GM23338 (cell line): ENCODE measurements at regions not wholly inside any gene's neighbourhood (a gene's known extent, or its start where the extent isn't known, plus 50 kb on each side); places are given as distances from the start of the nearest gene placed in this dataset.

ENCODE experiments used
- ATAC-seq: fragments of 200-7000 bp; cut with Tn5 transposase; 3 replicates; pipeline ENCODE4 v1.9.1; 2020
- DNase-seq: peaks from one replicate; pipeline ENCODE4 v3.0.0-alpha.2; 2015; ENCODE audit warnings: low spot score
- H2AFZ ChIP-seq: fragments of 200-600 bp; sonication (generic); 2 replicates; pipeline ENCODE4 v1.8.0; 2016; ENCODE audit warnings: antibody characterized with exemption, mild to moderate bottlenecking, moderate library complexity
- H3F3A ChIP-seq: fragments of 200-600 bp; sonication (generic); replicated peaks from 2 replicates; pipeline ENCODE4 v1.8.0; 2017; ENCODE audit warnings: antibody characterized with exemption, mixed run types, low read depth
- H3K27ac ChIP-seq: fragments of 200-600 bp; sonication (generic); 2 replicates; pipeline ENCODE4 v1.6.1; 2016; ENCODE audit warnings: low read depth
- H3K27me3 ChIP-seq: fragments of 200-600 bp; sonication (generic); 2 replicates; pipeline ENCODE4 v1.8.0; 2016; ENCODE audit warnings: mild to moderate bottlenecking, mixed run types, moderate library complexity; ENCODE audit not compliant: insufficient read depth
- H3K36me3 ChIP-seq: fragments of 200-600 bp; sonication (generic); 2 replicates; pipeline ENCODE4 v1.8.0; 2016; ENCODE audit warnings: mild to moderate bottlenecking; ENCODE audit not compliant: insufficient read depth
- H3K4me1 ChIP-seq: fragments of 200-600 bp; sonication (generic); 2 replicates; pipeline ENCODE4 v1.8.0; 2016; ENCODE audit warnings: mild to moderate bottlenecking, moderate library complexity; ENCODE audit not compliant: insufficient read depth
- H3K4me2 ChIP-seq: fragments of 200-600 bp; sonication (generic); 2 replicates; pipeline ENCODE4 v1.7.1; 2017; ENCODE audit warnings: mixed run types
- H3K4me3 ChIP-seq: fragments of 200-600 bp; sonication (generic); 2 replicates; pipeline ENCODE4 v1.6.1; 2016; ENCODE audit warnings: mixed run types
- H3K79me2 ChIP-seq: fragments of 200-600 bp; sonication (generic); replicated peaks from 2 replicates; pipeline ENCODE4 v1.8.0; 2017; ENCODE audit warnings: mild to moderate bottlenecking; ENCODE audit not compliant: insufficient read depth
- H3K9me2 ChIP-seq: fragments of 200-600 bp; sonication (generic); 2 replicates; pipeline ENCODE4 v1.8.0; 2017; ENCODE audit not compliant: insufficient read depth
- H4K20me1 ChIP-seq: fragments of 200-600 bp; sonication (generic); replicated peaks from 2 replicates; pipeline ENCODE4 v1.8.0; 2017; ENCODE audit warnings: mild to moderate bottlenecking; ENCODE audit not compliant: insufficient read depth
- H3K27ac Mint-ChIP-seq: 2 replicates; pipeline ENCODE4 v1.8.0; 2020; ENCODE audit warnings: inconsistent platforms, mild to moderate bottlenecking, moderate library complexity, mixed read lengths
- H3K27me3 Mint-ChIP-seq: 3 replicates; pipeline ENCODE4 v1.8.0; 2022; ENCODE audit warnings: low read depth, mild to moderate bottlenecking, moderate library complexity, mixed read lengths, inconsistent platforms; ENCODE audit not compliant: insufficient read depth, poor library complexity
- H3K36me3 Mint-ChIP-seq: 3 replicates; pipeline ENCODE4 v1.8.0; 2021; ENCODE audit warnings: low read depth, mild to moderate bottlenecking, inconsistent platforms, moderate library complexity, mixed read lengths
- H3K4me1 Mint-ChIP-seq: 3 replicates; pipeline ENCODE4 v1.8.0; 2020; ENCODE audit warnings: mild to moderate bottlenecking, inconsistent platforms, mixed read lengths
- H3K4me3 Mint-ChIP-seq: 3 replicates; pipeline ENCODE4 v1.8.0; 2021; ENCODE audit warnings: moderate library complexity, mild to moderate bottlenecking, inconsistent platforms, mixed read lengths
- H3K9me3 Mint-ChIP-seq: 3 replicates; pipeline ENCODE4 v1.8.0; 2020; ENCODE audit warnings: moderate library complexity, mild to moderate bottlenecking, inconsistent platforms, mixed read lengths
- CREB1 ChIP-seq: fragments of 250-450 bp; sonication (Bioruptor Pico); IDR thresholded peaks from 2 replicates; pipeline ENCODE4 v1.5.0; 2020; ENCODE audit warnings: low read depth, mild to moderate bottlenecking, moderate library complexity
- CTCF ChIP-seq, 2 experiments: fragments of 200-600 bp in 1 of 2; sonication (generic) in 1 of 2; conservative IDR thresholded peaks; 2 replicates each; pipeline versions ENCODE4 v1.5.1 to v1.6.1; 2016 to 2017; ENCODE audit warnings: antibody characterized with exemption in 2 of 2, low read depth in 2 of 2, mild to moderate bottlenecking in 2 of 2, moderate library complexity in 1 of 2
- ETS1 ChIP-seq: IDR thresholded peaks from 2 replicates; pipeline ENCODE4 v1.6.1; 2016; ENCODE audit warnings: antibody characterized with exemption
- EZH2 ChIP-seq: fragments of 200-600 bp; sonication (generic); IDR thresholded peaks from one replicate; pipeline ENCODE4 v1.8.0; 2017; ENCODE audit warnings: antibody characterized with exemption, mild to moderate bottlenecking, low read depth; ENCODE audit not compliant: unreplicated experiment
- EZH2phosphoT487 ChIP-seq: fragments of 200-600 bp; sonication (generic); IDR thresholded peaks from one replicate; pipeline ENCODE4 v1.8.1; 2018; ENCODE audit warnings: antibody characterized with exemption; ENCODE audit not compliant: unreplicated experiment
- JUNB ChIP-seq: IDR thresholded peaks from one replicate; pipeline ENCODE4 v1.6.1; 2016; ENCODE audit warnings: antibody characterized with exemption; ENCODE audit not compliant: unreplicated experiment
- NANOG ChIP-seq: IDR thresholded peaks from 2 replicates; pipeline ENCODE4 v1.6.1; 2016; ENCODE audit warnings: antibody characterized with exemption, borderline replicate concordance
- POLR2AphosphoS5 ChIP-seq: IDR thresholded peaks from 2 replicates; pipeline ENCODE4 v1.6.1; 2016; ENCODE audit warnings: antibody characterized with exemption, low read depth
- REST ChIP-seq: IDR thresholded peaks from one replicate; pipeline ENCODE4 v1.6.1; 2018; ENCODE audit warnings: antibody characterized with exemption; ENCODE audit not compliant: unreplicated experiment
- STAT1 ChIP-seq: IDR thresholded peaks from one replicate; pipeline ENCODE4 v1.6.1; 2016; ENCODE audit warnings: antibody characterized with exemption; ENCODE audit not compliant: unreplicated experiment
- ZNF114 ChIP-seq: fragments of 250-450 bp; sonication (Bioruptor Pico); IDR thresholded peaks from 2 replicates; pipeline ENCODE4 v1.5.0; 2020; ENCODE audit warnings: mild to moderate bottlenecking, moderate library complexity
- ZNF331 ChIP-seq: fragments of 250-450 bp; sonication (Bioruptor Pico); IDR thresholded peaks from 2 replicates; pipeline ENCODE4 v1.5.0; 2020; ENCODE audit warnings: low read depth, mild to moderate bottlenecking, moderate library complexity
- ZNF462 ChIP-seq: fragments of 250-450 bp; sonication (Bioruptor Pico); IDR thresholded peaks from 2 replicates; pipeline ENCODE4 v1.5.0; 2020; ENCODE audit warnings: mild to moderate bottlenecking, moderate library complexity

- Histone ChIP-seq H3K79me2 (no peaks in the 10 kb centered on the region), H3K27me3 (no peaks in the 10 kb centered on the region), H3K36me3 (no peaks in the 10 kb centered on the region), H3K4me2 (no peak overlapping the region), H3K27ac (no peak overlapping the region), H2AFZ (no peak overlapping the region), H3F3A (no peaks in the 10 kb centered on the region), H3K9me2 (peaks cover 5% of the 10 kb centered on the region; the same call in 1 of the 2 replicates), H3K4me1 (no peaks in the 10 kb centered on the region), H3K4me3 (no peak overlapping the region), H4K20me1 (no peaks in the 10 kb centered on the region)
- no peak for TF ChIP-seq EZH2phosphoT487
- no peak for TF ChIP-seq STAT1
- TF ChIP-seq CTCF (conservative IDR thresholded peaks at IDR 0.05; ENCODE audit: low read depth in 2 of 2), result no peak
- TF ChIP-seq ZNF331 (CRISPR knock-in tag), result no peak
- TF ChIP-seq NANOG, result no peak
- TF ChIP-seq EZH2, result no peak
- no peak for TF ChIP-seq ZNF114 (CRISPR knock-in tag)
- TF ChIP-seq POLR2AphosphoS5, result no peak
- TF ChIP-seq ETS1, result no peak
- no peak for TF ChIP-seq ZNF462 (CRISPR knock-in tag)
- TF ChIP-seq CREB1 (CRISPR knock-in tag), result no peak
- no peak for TF ChIP-seq JUNB
- no peak for TF ChIP-seq REST
- Mint-ChIP-seq H3K9me3 (no peaks in the 10 kb centered on the region; the same call in 2 of the 3 replicates), H3K27me3 (peaks cover 2% of the 10 kb centered on the region), H3K27ac (no peak overlapping the region), H3K4me1 (no peaks in the 10 kb centered on the region; the same call in 2 of the 3 replicates), H3K4me3 (no peak overlapping the region), H3K36me3 (no peaks in the 10 kb centered on the region)
- ATAC-seq (no peak), DNase-seq (no peak)
Measured at GRCh38 chr3:157667493-157667892, 164.3 kb upstream of the VEPH1 start.
